GM12891 (cell line): ENCODE measurements at regions not wholly inside any gene's neighbourhood (a gene's known extent, or its start where the extent isn't known, plus 50 kb on each side); places are given as distances from the start of the nearest gene placed in this dataset.

Source experiments
- POLR2A ChIP-seq: IDR thresholded peaks from 2 replicates; pipeline ENCODE4 v1.6.1; 2011; ENCODE audit warnings: low read depth, low read length, control low read depth
- POLR2AphosphoS5 ChIP-seq: IDR thresholded peaks from 2 replicates; pipeline ENCODE4 v1.6.1; 2011; ENCODE audit warnings: low read depth, low read length, control low read depth
- TAF1 ChIP-seq: IDR thresholded peaks from 2 replicates; pipeline ENCODE4 v1.6.1; 2011; ENCODE audit warnings: low read depth, low read length, control low read depth

GRCh38 chr11:134502153-134502550 is 90.1 kb upstream of the B3GAT1 start:
- no peak for TF ChIP-seq POLR2AphosphoS5
- TF ChIP-seq POLR2A, result no peak
- no peak for TF ChIP-seq TAF1
